ENCODE measurements at regions not wholly inside any gene's neighbourhood (a gene's known extent, or its start where the extent isn't known, plus 50 kb on each side); places are given as distances from the start of the nearest gene placed in this dataset.

DNA sequence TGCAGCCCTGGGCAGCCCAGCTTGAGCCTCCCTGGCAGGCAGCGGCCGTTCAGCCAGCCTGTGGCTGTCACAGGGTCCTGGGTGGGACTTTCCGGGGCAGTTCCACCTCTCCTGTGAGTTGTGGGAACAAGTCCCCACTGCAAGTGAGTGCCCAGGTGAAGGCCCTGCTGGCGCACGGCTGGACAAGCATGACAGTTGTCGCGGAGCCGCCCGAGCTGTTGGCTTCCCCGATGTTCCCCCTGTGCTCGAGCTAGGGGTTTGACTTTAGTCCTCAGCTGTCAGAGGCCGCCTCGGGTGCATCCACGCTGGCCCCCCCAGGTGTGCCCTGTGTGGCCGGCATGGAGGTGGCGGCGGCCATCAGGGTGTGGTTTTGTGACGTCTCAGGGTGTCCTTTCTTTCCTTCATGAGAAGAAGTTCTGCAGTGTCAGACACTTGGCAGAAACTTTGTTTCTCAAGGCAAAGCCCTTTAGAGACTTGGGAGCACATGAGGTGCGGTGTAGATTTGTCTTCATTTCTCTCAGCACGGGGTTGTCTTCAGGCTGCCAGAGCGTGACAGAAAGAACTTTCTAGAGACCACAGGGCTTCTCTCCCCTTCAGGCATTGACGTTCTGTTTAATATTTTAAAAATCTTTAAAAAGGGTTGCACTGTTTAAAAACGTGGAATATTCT is 69.4 kb upstream of the HGFAC start:
- Mint-ChIP-seq H3K9me3 (no peaks in the 10 kb centered on the region), H3K27ac (no peak overlapping the region), H3K27me3 (ENCODE audit: low read depth) (no peaks in the 10 kb centered on the region), H3K4me1 (peaks cover 48% of the 10 kb centered on the region), H3K36me3 (peaks cover 3% of the 10 kb centered on the region), H3K4me3 (no peak overlapping the region)
- TF ChIP-seq, protein P1, sequence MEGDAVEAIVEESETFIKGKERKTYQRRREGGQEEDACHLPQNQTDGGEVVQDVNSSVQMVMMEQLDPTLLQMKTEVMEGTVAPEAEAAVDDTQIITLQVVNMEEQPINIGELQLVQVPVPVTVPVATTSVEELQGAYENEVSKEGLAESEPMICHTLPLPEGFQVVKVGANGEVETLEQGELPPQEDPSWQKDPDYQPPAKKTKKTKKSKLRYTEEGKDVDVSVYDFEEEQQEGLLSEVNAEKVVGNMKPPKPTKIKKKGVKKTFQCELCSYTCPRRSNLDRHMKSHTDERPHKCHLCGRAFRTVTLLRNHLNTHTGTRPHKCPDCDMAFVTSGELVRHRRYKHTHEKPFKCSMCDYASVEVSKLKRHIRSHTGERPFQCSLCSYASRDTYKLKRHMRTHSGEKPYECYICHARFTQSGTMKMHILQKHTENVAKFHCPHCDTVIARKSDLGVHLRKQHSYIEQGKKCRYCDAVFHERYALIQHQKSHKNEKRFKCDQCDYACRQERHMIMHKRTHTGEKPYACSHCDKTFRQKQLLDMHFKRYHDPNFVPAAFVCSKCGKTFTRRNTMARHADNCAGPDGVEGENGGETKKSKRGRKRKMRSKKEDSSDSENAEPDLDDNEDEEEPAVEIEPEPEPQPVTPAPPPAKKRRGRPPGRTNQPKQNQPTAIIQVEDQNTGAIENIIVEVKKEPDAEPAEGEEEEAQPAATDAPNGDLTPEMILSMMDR (IDR thresholded peaks at IDR 0.05; ENCODE audit: unreplicated experiment) = no peak
- DNase-seq (ENCODE audit: low spot score in 2 of 2, unreplicated experiment in 2 of 2) = no peak

DNA sequence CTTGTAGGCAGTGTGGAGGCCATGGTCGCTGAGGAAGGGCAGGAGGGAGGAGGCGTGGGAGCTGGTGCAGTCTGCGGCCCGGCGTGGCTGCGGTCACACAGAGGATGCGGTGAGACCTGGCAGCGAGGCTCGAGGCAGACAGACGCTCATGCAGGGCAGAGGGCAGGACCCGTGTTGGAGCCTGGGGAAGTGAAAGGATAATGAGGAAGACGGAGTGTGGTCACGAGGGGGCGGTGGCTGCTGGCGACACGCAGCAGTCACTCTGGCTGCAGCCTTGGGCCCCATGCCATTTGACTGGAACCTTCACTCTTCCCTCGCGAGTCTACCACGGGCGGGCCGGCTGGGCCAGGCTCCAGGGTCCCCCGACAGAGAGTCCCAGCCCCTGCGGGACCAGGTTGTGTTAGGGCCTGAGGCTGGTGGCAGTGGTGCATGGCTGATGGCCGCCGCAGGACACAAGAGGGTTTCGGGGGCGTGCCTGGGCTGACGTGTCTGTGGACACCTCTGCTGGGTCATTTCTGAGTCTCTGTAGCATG is 68.8 kb upstream of the HGFAC start:
- TF ChIP-seq, protein P1 (IDR thresholded peaks at IDR 0.05; ENCODE audit: unreplicated experiment) = no peak
- H3K4me1 Mint-ChIP-seq = peaks cover 44% of the 10 kb centered on the region
- H3K9me3 Mint-ChIP-seq = peaks cover 4% of the 10 kb centered on the region
- H3K36me3 Mint-ChIP-seq = peaks cover 8% of the 10 kb centered on the region
- H3K4me3 Mint-ChIP-seq = no peak overlapping the region
- DNase-seq (ENCODE audit: low spot score in 2 of 2, unreplicated experiment in 2 of 2) = no peak
- no peak overlapping the region for H3K27ac Mint-ChIP-seq
- no peaks in the 10 kb centered on the region for H3K27me3 Mint-ChIP-seq (ENCODE audit: low read depth)

DNA sequence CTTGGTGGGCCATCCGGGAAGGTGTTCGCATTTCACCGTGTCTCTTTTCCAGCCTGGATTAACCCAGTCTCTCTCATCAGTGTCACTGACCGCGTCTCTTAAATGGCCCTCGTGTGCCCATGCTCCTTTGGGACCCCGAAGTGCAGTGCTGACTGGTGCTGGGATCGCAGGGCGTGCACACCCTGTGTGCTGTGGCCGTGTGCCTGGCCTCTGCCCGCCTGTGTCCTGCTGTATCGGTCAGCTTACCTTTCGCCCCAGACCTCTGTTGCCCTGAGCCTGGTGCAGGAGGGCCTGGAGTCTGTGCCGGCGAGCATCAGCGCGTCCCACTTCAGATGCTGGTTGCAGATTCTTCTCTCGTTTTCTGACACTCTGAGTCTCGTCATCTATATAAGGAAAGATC is 68.3 kb upstream of the HGFAC start:
- Mint-ChIP-seq H3K27me3 (ENCODE audit: low read depth) (no peaks in the 10 kb centered on the region), H3K27ac (no peak overlapping the region), H3K4me3 (no peak overlapping the region), H3K36me3 (peaks cover 13% of the 10 kb centered on the region), H3K9me3 (peaks cover 8% of the 10 kb centered on the region), H3K4me1 (peaks cover 41% of the 10 kb centered on the region)
- TF ChIP-seq, protein P1 (IDR thresholded peaks at IDR 0.05; ENCODE audit: unreplicated experiment) = no peak
- no peak for DNase-seq (ENCODE audit: low spot score in 2 of 2, unreplicated experiment in 2 of 2)

DNA sequence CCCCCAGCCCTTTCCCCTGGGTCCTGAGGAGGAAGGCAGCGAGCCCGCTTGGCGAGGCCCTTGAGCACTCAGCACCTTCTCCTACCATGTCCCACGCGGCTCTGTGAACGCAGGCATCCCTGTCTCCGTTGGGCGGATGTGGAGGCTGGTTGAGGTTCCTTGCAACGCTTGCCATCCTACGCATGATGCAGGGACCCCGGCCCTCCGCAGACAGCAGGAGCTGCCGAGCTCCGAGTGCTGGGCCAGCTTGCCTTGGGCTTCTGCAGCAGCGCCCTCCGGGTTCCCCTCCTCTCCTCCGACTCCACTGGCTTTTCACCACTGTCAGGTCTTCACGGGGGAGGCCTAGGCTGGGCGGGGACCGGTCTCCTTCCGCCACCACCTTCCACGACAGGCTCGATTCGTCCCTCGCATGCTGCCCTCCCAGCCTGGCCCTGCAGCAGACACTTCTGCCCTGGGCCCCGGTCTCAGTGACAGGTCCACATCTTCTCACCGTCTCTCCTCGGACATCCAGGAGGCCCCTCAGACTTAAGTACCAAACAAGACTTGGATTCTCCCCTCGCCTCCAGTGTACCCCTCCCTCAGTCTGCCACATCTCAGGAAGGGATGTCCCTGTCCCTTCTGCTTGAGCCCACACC is 67.6 kb upstream of the HGFAC start:
- Mint-ChIP-seq H3K4me3 (no peak overlapping the region), H3K4me1 (peaks cover 35% of the 10 kb centered on the region), H3K9me3 (peaks cover 14% of the 10 kb centered on the region), H3K27ac (no peak overlapping the region), H3K36me3 (peaks cover 20% of the 10 kb centered on the region), H3K27me3 (ENCODE audit: low read depth) (no peaks in the 10 kb centered on the region)
- no peak for DNase-seq (ENCODE audit: low spot score in 2 of 2, unreplicated experiment in 2 of 2)
- TF ChIP-seq, protein P1 (IDR thresholded peaks at IDR 0.05; ENCODE audit: unreplicated experiment) = no peak

DNA sequence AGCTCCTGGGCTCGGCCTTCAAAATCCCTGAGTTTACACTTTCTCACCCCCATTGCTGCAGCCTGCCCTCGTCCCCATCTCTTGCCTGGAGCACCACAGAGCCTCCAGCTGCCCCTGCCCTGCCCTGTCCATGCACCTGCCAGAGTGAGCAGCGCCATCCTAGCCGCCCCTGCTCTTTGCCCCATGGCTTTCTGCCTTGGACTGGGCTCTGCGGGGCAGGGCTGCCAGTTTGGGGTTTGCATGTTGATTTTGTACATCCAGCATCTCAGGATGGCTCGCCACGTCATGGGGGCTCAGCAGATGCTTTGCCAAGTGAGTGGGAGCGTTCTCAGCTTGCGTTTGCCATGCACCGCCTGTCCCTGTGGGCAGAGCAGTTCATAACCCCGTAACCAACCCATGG is 67.1 kb upstream of the HGFAC start:
- Mint-ChIP-seq H3K36me3 (peaks cover 24% of the 10 kb centered on the region), H3K27ac (no peak overlapping the region), H3K4me3 (no peak overlapping the region), H3K27me3 (ENCODE audit: low read depth) (no peaks in the 10 kb centered on the region), H3K9me3 (peaks cover 19% of the 10 kb centered on the region), H3K4me1 (peaks cover 29% of the 10 kb centered on the region)
- no peak for DNase-seq (ENCODE audit: low spot score in 2 of 2, unreplicated experiment in 2 of 2)
- TF ChIP-seq, protein P1 (IDR thresholded peaks at IDR 0.05; ENCODE audit: unreplicated experiment) = no peak

Data from mesothelial cell of epicardium (in vitro differentiated cells).